KMS-11 (cell line): ENCODE measurements at regions not wholly inside any gene's neighbourhood (a gene's known extent, or its start where the extent isn't known, plus 50 kb on each side); places are given as distances from the start of the nearest gene placed in this dataset.
"Not testable (repeated sequence)": the region's sequence is repeated elsewhere in the genome, so short reads cannot be mapped to it uniquely, and the experiment has no call there.

Source experiments
- H2AFZ ChIP-seq: fragments of 200-600 bp; sonication (generic); 2 replicates; pipeline ENCODE4 v1.6.1; 2016; ENCODE audit warnings: antibody characterized with exemption, mixed run types, low read depth
- H3K27ac ChIP-seq: fragments of 200-600 bp; sonication (generic); 2 replicates; pipeline ENCODE4 v1.6.1; 2016; ENCODE audit warnings: mild to moderate bottlenecking, mixed run types
- H3K27me3 ChIP-seq: fragments of 200-600 bp; sonication (generic); 2 replicates; pipeline ENCODE4 v1.6.1; 2017; ENCODE audit warnings: mild to moderate bottlenecking, low read depth, mixed run types, moderate library complexity; ENCODE audit not compliant: insufficient read depth
- H3K36me3 ChIP-seq: fragments of 200-600 bp; sonication (generic); 2 replicates; pipeline ENCODE4 v1.6.1; 2017; ENCODE audit warnings: mild to moderate bottlenecking, mixed run types; ENCODE audit not compliant: insufficient read depth
- H3K4me1 ChIP-seq: fragments of 200-600 bp; sonication (generic); 2 replicates; pipeline ENCODE4 v1.6.1; 2016; ENCODE audit warnings: mild to moderate bottlenecking, low read depth, mixed run types; ENCODE audit not compliant: poor library complexity, severe bottlenecking
- H3K4me2 ChIP-seq: fragments of 200-600 bp; sonication (generic); 2 replicates; pipeline ENCODE4 v1.7.0; 2016; ENCODE audit warnings: mild to moderate bottlenecking, mixed run types
- H3K4me3 ChIP-seq: fragments of 200-600 bp; sonication (generic); IDR thresholded peaks from 2 replicates; pipeline ENCODE4 v1.6.1; 2017; ENCODE audit warnings: low read depth, low read length, mixed read lengths; ENCODE audit not compliant: insufficient read depth
- H3K79me2 ChIP-seq: fragments of 200-600 bp; sonication (generic); 2 replicates; pipeline ENCODE4 v1.6.1; 2016; ENCODE audit warnings: low read depth, mixed run types; ENCODE audit not compliant: insufficient read depth
- H3K9ac ChIP-seq: fragments of 200-600 bp; sonication (generic); 2 replicates; pipeline ENCODE4 v1.6.1; 2016; ENCODE audit warnings: mild to moderate bottlenecking, mixed run types
- H4K20me1 ChIP-seq: fragments of 200-600 bp; sonication (generic); 2 replicates; pipeline ENCODE4 v1.6.1; 2016; ENCODE audit warnings: mild to moderate bottlenecking, mixed run types; ENCODE audit not compliant: insufficient read depth
- TF ChIP-seq, protein P1 (sequence below): fragments of 200-600 bp; sonication (generic); conservative IDR thresholded peaks from 2 replicates; pipeline ENCODE4 v1.6.1; 2017; ENCODE audit warnings: low read depth, mild to moderate bottlenecking, antibody characterized with exemption, low read length, moderate library complexity, mixed read lengths

- no peak overlapping the region for H3K4me2 ChIP-seq
- H3K36me3 ChIP-seq, result no peaks in the 10 kb centered on the region
- TF ChIP-seq, protein P1, sequence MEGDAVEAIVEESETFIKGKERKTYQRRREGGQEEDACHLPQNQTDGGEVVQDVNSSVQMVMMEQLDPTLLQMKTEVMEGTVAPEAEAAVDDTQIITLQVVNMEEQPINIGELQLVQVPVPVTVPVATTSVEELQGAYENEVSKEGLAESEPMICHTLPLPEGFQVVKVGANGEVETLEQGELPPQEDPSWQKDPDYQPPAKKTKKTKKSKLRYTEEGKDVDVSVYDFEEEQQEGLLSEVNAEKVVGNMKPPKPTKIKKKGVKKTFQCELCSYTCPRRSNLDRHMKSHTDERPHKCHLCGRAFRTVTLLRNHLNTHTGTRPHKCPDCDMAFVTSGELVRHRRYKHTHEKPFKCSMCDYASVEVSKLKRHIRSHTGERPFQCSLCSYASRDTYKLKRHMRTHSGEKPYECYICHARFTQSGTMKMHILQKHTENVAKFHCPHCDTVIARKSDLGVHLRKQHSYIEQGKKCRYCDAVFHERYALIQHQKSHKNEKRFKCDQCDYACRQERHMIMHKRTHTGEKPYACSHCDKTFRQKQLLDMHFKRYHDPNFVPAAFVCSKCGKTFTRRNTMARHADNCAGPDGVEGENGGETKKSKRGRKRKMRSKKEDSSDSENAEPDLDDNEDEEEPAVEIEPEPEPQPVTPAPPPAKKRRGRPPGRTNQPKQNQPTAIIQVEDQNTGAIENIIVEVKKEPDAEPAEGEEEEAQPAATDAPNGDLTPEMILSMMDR, result no peak
- no peak overlapping the region for H3K27ac ChIP-seq
- no peaks in the 10 kb centered on the region for H3K27me3 ChIP-seq
- H3K4me3 ChIP-seq, result no peak overlapping the region
- no peaks in the 10 kb centered on the region for H3K79me2 ChIP-seq
- H3K9ac ChIP-seq, result no peak overlapping the region
- no peaks in the 10 kb centered on the region for H4K20me1 ChIP-seq
- H2AFZ ChIP-seq, result no peak overlapping the region
- no peaks in the 10 kb centered on the region for H3K4me1 ChIP-seq
Observed at GRCh38 chr5:112584781-112585180, 152.9 kb upstream of the APC start.

DNA sequence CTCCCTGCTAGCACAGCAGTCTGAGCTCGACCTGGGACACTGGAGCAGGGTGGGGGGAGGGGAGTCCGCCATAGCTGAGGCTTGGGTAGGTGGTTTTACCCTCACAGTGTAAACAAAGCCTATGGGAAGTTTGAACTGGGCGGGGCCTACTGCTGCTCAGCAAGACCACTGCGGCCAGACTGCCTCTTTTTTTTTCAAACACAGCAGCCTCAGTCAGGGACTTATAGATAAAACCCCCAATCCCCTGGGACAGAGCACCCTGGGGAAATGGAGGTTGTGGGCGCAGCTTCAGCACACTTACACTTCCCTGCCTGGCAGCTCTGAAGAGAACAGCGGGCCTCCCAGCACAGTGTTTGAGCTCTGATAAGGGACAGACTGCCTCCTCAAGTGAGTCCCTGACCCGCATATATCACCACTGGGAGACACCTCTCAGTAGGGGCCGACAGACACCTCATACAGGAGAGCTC lies 151.1 kb upstream of the APC start:
- Histone ChIP-seq H3K36me3 (no peaks in the 10 kb centered on the region), H3K79me2 (no peaks in the 10 kb centered on the region), H3K4me1 (no peaks in the 10 kb centered on the region), H3K4me2 (no peak overlapping the region), H3K4me3 (no peak overlapping the region), H2AFZ (no peak overlapping the region), H3K27me3 (no peaks in the 10 kb centered on the region), H3K9ac (no peak overlapping the region), H4K20me1 (no peaks in the 10 kb centered on the region), H3K27ac (no peak overlapping the region)
- TF ChIP-seq, protein P1, result no peak

GRCh38 chr5:112590858-112591257 lies 146.8 kb upstream of the APC start:
- H3K79me2 ChIP-seq, H3K27ac ChIP-seq, H3K4me2 ChIP-seq, H3K4me3 ChIP-seq, H2AFZ ChIP-seq, H3K36me3 ChIP-seq, H3K27me3 ChIP-seq, H3K4me1 ChIP-seq, H4K20me1 ChIP-seq, H3K9ac ChIP-seq: not testable (repeated sequence)

DNA sequence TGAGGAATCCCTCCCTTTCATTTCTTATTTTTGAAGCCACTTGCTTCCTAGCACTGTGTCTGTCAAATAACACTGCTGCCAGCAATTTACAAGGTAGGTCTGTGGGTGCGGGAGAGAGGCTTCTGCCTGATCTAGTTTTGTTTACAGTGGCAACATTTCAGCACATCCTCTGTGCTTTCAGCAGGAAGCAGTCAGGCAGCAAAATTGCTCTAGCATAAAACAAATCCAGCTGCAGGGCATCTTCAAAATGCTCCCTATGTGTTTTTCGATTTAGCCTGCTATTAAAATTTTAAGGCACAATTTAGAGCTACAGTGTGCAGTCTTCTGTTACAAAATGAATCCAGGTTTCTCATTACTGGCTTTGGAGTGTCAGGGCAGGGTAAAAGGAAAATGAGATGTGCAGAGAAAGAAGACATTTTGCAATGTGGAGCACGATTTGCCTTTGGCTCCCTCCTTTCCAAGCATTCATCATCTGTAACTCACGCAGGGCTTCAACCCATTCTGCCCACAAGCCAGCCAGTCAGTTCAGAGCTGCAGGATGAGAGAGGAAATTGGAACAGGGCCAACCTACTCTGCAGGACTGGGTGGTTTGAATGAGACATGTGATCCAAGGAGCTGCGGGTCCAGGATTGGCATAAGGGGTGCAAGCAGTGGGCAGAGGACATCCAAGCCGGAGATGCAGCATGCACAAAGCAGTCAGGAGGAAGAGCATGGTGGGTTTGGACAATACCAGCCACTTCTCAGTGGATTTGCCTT lies 143.4 kb upstream of the APC start:
- Histone ChIP-seq H3K36me3 (no peaks in the 10 kb centered on the region), H3K4me3 (no peak overlapping the region), H3K27ac (no peak overlapping the region), H3K79me2 (no peaks in the 10 kb centered on the region), H3K4me1 (no peaks in the 10 kb centered on the region), H2AFZ (no peak overlapping the region), H4K20me1 (no peaks in the 10 kb centered on the region), H3K9ac (no peak overlapping the region), H3K27me3 (no peaks in the 10 kb centered on the region), H3K4me2 (no peak overlapping the region)
- TF ChIP-seq, protein P1, result no peak

GRCh38 chr5:112594941-112595340 lies 142.7 kb upstream of the APC start:
- H3K4me3 ChIP-seq, result no peak overlapping the region
- H3K9ac ChIP-seq, result no peak overlapping the region
- H2AFZ ChIP-seq, result no peak overlapping the region
- H3K27me3 ChIP-seq, result no peaks in the 10 kb centered on the region
- no peaks in the 10 kb centered on the region for H3K79me2 ChIP-seq
- no peaks in the 10 kb centered on the region for H4K20me1 ChIP-seq
- H3K4me2 ChIP-seq, result no peak overlapping the region
- TF ChIP-seq, protein P1, result no peak
- no peaks in the 10 kb centered on the region for H3K36me3 ChIP-seq
- no peak overlapping the region for H3K27ac ChIP-seq
- H3K4me1 ChIP-seq, result no peaks in the 10 kb centered on the region
